Endodermal cell (in vitro differentiated cells): ENCODE measurements at regions not wholly inside any gene's neighbourhood (a gene's known extent, or its start where the extent isn't known, plus 50 kb on each side); places are given as distances from the start of the nearest gene placed in this dataset.
"Not testable (repeated sequence)": the region's sequence is repeated elsewhere in the genome, so short reads cannot be mapped to it uniquely, and the experiment has no call there.

Experiments used
- DNase-seq: peaks from one replicate; pipeline ENCODE4 v3.0.0-alpha.2; 2017
- H3K27ac ChIP-seq: 2 replicates; pipeline ENCODE4 v1.5.1; 2013; ENCODE audit warnings: mild to moderate bottlenecking, low read depth, low read length, moderate library complexity
- H3K27me3 ChIP-seq: 2 replicates; pipeline ENCODE4 v1.6.1; 2013; ENCODE audit warnings: mild to moderate bottlenecking, low read length, moderate library complexity; ENCODE audit not compliant: insufficient read depth, control insufficient read depth, poor library complexity, severe bottlenecking
- H3K36me3 ChIP-seq: 2 replicates; pipeline ENCODE4 v1.7.0; 2013; ENCODE audit warnings: mild to moderate bottlenecking, low read length, moderate library complexity; ENCODE audit not compliant: control insufficient read depth, insufficient read depth
- H3K4me1 ChIP-seq: one replicate; pipeline ENCODE4 v1.7.0; 2013; ENCODE audit warnings: low read length; ENCODE audit not compliant: control insufficient read depth, insufficient read depth
- H3K4me3 ChIP-seq: 2 replicates; pipeline ENCODE4 v1.5.1; 2013; ENCODE audit warnings: mild to moderate bottlenecking, low read length, moderate library complexity
- H3K9ac ChIP-seq: 2 replicates; pipeline ENCODE4 v1.6.1; 2013; ENCODE audit warnings: mild to moderate bottlenecking, low read length, moderate library complexity; ENCODE audit not compliant: poor library complexity, severe bottlenecking; ENCODE audit errors: extremely low read depth
- H3K9me3 ChIP-seq: 2 replicates; pipeline ENCODE4 v1.6.1; 2013; ENCODE audit warnings: mild to moderate bottlenecking, low read length, moderate library complexity; ENCODE audit not compliant: control insufficient read depth
- H3K27ac Mint-ChIP-seq: 2 replicates; pipeline ENCODE4 v1.8.0; 2020; ENCODE audit warnings: mixed read lengths
- H3K27me3 Mint-ChIP-seq: 2 replicates; pipeline ENCODE4 v1.8.0; 2021; ENCODE audit warnings: mild to moderate bottlenecking, mixed read lengths; ENCODE audit not compliant: insufficient read depth
- H3K36me3 Mint-ChIP-seq: 2 replicates; pipeline ENCODE4 v1.8.0; 2020; ENCODE audit warnings: low read depth, mixed read lengths
- H3K4me1 Mint-ChIP-seq: 2 replicates; pipeline ENCODE4 v1.8.0; 2020; ENCODE audit warnings: mixed read lengths
- H3K4me3 Mint-ChIP-seq: 2 replicates; pipeline ENCODE4 v1.8.0; 2020; ENCODE audit warnings: mild to moderate bottlenecking, moderate library complexity, mixed read lengths
- H3K9me3 Mint-ChIP-seq: 2 replicates; pipeline ENCODE4 v1.8.0; 2020; ENCODE audit warnings: mild to moderate bottlenecking, mixed read lengths
- WGBS, 2 experiments: methylation state at CpG; one replicate each; pipeline versions ENCODE4 v1.1.5 to v1.1.7; 2013; ENCODE audit warnings: missing lambda C conversion rate in 2 of 2, mixed read lengths in 1 of 2; ENCODE audit not compliant: insufficient coverage in 1 of 2, insufficient read length in 1 of 2; 5-methylcytosine and 5-hydroxymethylcytosine counted together
- TF ChIP-seq, protein P1 (sequence below): fragments of 200-600 bp; sonication (generic); conservative IDR thresholded peaks from 2 replicates; pipeline ENCODE4 v1.5.0; 2021; ENCODE audit warnings: antibody characterized with exemption, mild to moderate bottlenecking

DNA sequence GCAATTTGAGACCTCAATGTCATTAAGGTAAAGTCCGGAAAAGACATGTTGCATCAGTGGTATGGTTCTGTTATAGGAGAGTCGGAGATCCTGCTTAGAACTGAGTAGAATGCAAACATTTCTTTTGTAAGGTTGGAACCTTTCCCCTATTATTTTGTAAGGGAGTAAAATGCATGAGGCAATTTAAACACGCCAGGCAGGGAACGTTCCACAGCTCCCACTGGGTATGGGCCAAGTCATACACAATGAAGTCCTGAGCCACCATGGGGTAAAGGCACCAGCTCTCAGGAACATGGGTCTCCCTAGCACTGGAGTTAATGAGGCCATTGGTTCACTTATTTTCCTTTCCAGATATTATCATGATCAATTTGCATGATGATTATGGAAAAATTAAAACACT lies 116.6 kb upstream of the NR2F2 start:
- H3K36me3 ChIP-seq, result no peaks in the 10 kb centered on the region
- H3K36me3 Mint-ChIP-seq, result no peaks in the 10 kb centered on the region
- H3K27ac Mint-ChIP-seq, result no peak overlapping the region
- no peak overlapping the region for H3K9ac ChIP-seq
- no peak for DNase-seq
- no peaks in the 10 kb centered on the region for H3K9me3 ChIP-seq
- no peaks in the 10 kb centered on the region for H3K4me1 ChIP-seq
- TF ChIP-seq, protein P1, sequence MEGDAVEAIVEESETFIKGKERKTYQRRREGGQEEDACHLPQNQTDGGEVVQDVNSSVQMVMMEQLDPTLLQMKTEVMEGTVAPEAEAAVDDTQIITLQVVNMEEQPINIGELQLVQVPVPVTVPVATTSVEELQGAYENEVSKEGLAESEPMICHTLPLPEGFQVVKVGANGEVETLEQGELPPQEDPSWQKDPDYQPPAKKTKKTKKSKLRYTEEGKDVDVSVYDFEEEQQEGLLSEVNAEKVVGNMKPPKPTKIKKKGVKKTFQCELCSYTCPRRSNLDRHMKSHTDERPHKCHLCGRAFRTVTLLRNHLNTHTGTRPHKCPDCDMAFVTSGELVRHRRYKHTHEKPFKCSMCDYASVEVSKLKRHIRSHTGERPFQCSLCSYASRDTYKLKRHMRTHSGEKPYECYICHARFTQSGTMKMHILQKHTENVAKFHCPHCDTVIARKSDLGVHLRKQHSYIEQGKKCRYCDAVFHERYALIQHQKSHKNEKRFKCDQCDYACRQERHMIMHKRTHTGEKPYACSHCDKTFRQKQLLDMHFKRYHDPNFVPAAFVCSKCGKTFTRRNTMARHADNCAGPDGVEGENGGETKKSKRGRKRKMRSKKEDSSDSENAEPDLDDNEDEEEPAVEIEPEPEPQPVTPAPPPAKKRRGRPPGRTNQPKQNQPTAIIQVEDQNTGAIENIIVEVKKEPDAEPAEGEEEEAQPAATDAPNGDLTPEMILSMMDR, result no peak
- WGBS, 2 experiments, result 93 to 96% methylated on average over 3 to 4 of the region's 4 CpGs
- peaks cover 7% of the 10 kb centered on the region for H3K27me3 Mint-ChIP-seq
- H3K9me3 Mint-ChIP-seq, result no peaks in the 10 kb centered on the region
- no peaks in the 10 kb centered on the region for H3K27me3 ChIP-seq
- no peak overlapping the region for H3K27ac ChIP-seq
- H3K4me3 ChIP-seq, result no peak overlapping the region
- H3K4me1 Mint-ChIP-seq, result peaks cover 3% of the 10 kb centered on the region
- no peak overlapping the region for H3K4me3 Mint-ChIP-seq

GRCh38 chr15:96216481-96216880 lies 114.0 kb upstream of the NR2F2 start:
- not testable (repeated sequence) for H3K27me3 ChIP-seq, H3K36me3 Mint-ChIP-seq

DNA sequence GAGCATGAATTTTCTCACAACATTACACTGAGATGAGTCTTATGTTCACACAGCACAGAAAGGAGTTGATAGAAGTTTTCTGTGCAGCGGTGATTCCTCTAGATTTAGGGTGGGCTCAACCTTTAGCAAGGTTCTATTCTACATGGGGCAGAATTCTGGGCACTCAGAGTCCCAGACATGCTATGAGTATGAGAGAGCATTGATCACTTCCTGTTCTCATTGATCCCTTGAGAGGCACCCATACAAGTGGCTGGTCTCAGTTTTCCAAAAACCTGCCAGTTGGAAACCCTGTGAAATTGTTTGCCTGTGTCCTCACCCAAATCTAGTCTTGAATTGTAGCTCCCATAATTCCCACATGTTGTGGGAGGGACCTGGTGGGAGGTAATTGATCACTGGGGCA lies 112.5 kb upstream of the NR2F2 start:
- Mint-ChIP-seq H3K36me3 (no peaks in the 10 kb centered on the region), H3K27ac (no peak overlapping the region), H3K4me3 (no peak overlapping the region), H3K27me3 (peaks cover 26% of the 10 kb centered on the region), H3K4me1 (no peaks in the 10 kb centered on the region), H3K9me3 (no peaks in the 10 kb centered on the region)
- no peaks in the 10 kb centered on the region for H3K9me3 ChIP-seq
- H3K27ac ChIP-seq, result no peak overlapping the region
- no peaks in the 10 kb centered on the region for H3K36me3 ChIP-seq
- no peaks in the 10 kb centered on the region for H3K27me3 ChIP-seq
- TF ChIP-seq, protein P1, result no peak
- no peak for DNase-seq
- no peak overlapping the region for H3K4me3 ChIP-seq
- WGBS, 2 experiments, result 90% methylated on average over 1 of the region's 1 CpG; no CpG with 5 or more reads in 1 of the 2 experiments
- H3K4me1 ChIP-seq, result no peaks in the 10 kb centered on the region
- H3K9ac ChIP-seq, result no peak overlapping the region

More at GRCh38 chr15:96216481-96216880, 114.0 kb upstream of the NR2F2 start:
- not testable (repeated sequence) for H3K36me3 ChIP-seq, H3K9ac ChIP-seq, H3K9me3 Mint-ChIP-seq, H3K4me3 ChIP-seq, H3K4me1 Mint-ChIP-seq, DNase-seq, H3K4me1 ChIP-seq, H3K27ac ChIP-seq, H3K27ac Mint-ChIP-seq, H3K9me3 ChIP-seq, H3K4me3 Mint-ChIP-seq
- WGBS, 2 experiments, result no CpG with 5 or more reads among the region's 1 CpG
- H3K27me3 Mint-ChIP-seq, result peaks cover 22% of the 10 kb centered on the region
